NT2/D1 (cell line): ENCODE measurements at regions not wholly inside any gene's neighbourhood (a gene's known extent, or its start where the extent isn't known, plus 50 kb on each side); places are given as distances from the start of the nearest gene placed in this dataset.
"Not testable (repeated sequence)": the region's sequence is repeated elsewhere in the genome, so short reads cannot be mapped to it uniquely, and the experiment has no call there.

Experiments used
- DNase-seq: peaks from one replicate; pipeline ENCODE4 v3.0.0-alpha.2; 2011; ENCODE audit warnings: low read depth, low spot score
- H3K27me3 ChIP-seq: 2 replicates; pipeline ENCODE4 v1.6.0; 2011; ENCODE audit warnings: mild to moderate bottlenecking; ENCODE audit not compliant: insufficient read length, insufficient read depth
- H3K36me3 ChIP-seq: 2 replicates; pipeline ENCODE4 v1.6.1; 2011; ENCODE audit warnings: mild to moderate bottlenecking, low read length, mixed read lengths; ENCODE audit not compliant: insufficient read depth, insufficient read length
- H3K4me1 ChIP-seq: 2 replicates; pipeline ENCODE4 v1.5.1; 2011; ENCODE audit not compliant: insufficient read depth, insufficient read length
- H3K4me3 ChIP-seq: 2 replicates; pipeline ENCODE4 v1.5.1; 2011; ENCODE audit warnings: low read depth; ENCODE audit not compliant: insufficient read length
- H3K9ac ChIP-seq: 2 replicates; pipeline ENCODE4 v1.6.0; 2011; ENCODE audit warnings: low read depth; ENCODE audit not compliant: insufficient read length
- H3K9me3 ChIP-seq: 2 replicates; pipeline ENCODE4 v1.5.1; 2011; ENCODE audit warnings: mild to moderate bottlenecking, low read length; ENCODE audit not compliant: insufficient read depth
- SUZ12 ChIP-seq: IDR thresholded peaks from 2 replicates; pipeline ENCODE4 v1.6.1; 2011; ENCODE audit not compliant: insufficient read length, insufficient read depth; ENCODE audit errors: extremely low read depth
- YY1 ChIP-seq: IDR thresholded peaks from 2 replicates; pipeline ENCODE4 v1.6.1; 2011; ENCODE audit not compliant: insufficient read length, insufficient read depth
- ZNF274 ChIP-seq: IDR thresholded peaks from 2 replicates; pipeline ENCODE4 v1.6.1; 2011; ENCODE audit warnings: mild to moderate bottlenecking, low read depth, low read length

DNA sequence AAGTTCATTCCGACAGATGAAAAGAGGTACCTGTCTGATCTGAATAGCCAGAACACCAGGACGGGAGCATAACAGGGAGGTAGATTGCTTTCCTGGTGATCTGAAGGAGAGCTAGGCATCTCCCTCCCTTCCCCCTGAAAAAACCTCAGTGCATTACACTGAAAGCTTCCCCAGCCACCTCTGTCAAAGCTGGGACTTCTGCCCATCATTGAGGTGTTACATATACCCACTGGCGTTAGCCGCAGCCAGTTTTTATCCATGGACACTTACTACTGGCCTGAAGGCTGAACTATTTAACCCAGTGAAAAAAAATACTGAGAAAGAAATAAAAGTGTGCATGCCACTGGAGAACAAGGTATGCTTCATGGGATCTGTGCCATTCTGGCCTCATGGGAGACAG is 568.3 kb upstream of the ADAMTS5 start:
- no peak for DNase-seq
- no peak for TF ChIP-seq YY1
- no peak for TF ChIP-seq SUZ12
- TF ChIP-seq ZNF274 = no peak
- Histone ChIP-seq H3K27me3 (no peaks in the 10 kb centered on the region), H3K9me3 (no peaks in the 10 kb centered on the region), H3K4me1 (no peaks in the 10 kb centered on the region), H3K36me3 (no peaks in the 10 kb centered on the region), H3K9ac (no peak overlapping the region), H3K4me3 (no peak overlapping the region)

DNA sequence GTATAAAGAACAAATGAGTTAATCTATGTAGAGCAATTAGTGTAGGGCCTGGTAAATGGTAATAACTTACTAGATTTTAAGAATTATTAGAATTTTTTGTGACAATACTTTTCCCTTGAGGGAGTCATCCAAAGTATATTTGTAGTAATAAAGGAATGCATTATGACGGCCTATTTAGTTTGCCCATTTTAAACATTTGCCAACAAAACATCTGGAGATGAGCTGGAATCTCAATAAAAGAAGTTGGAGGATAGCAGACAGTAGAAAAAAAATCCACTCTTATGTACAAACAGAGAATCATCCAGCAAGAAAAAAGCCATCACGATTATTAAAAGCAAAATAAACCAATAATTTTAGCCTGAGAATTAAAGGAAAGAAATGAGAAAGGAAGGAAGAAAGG is 567.3 kb upstream of the ADAMTS5 start:
- Histone ChIP-seq H3K27me3 (no peaks in the 10 kb centered on the region), H3K36me3 (no peaks in the 10 kb centered on the region)
- TF ChIP-seq ZNF274 = no peak
- no peak for TF ChIP-seq SUZ12
- no peak for TF ChIP-seq YY1

GRCh38 chr21:27532076-27532475 is 565.2 kb upstream of the ADAMTS5 start:
- Histone ChIP-seq H3K36me3 (no peaks in the 10 kb centered on the region), H3K9me3 (no peaks in the 10 kb centered on the region), H3K4me3 (no peak overlapping the region), H3K4me1 (no peaks in the 10 kb centered on the region), H3K27me3 (no peaks in the 10 kb centered on the region), H3K9ac (no peak overlapping the region)
- TF ChIP-seq YY1 (no peak), ZNF274 (no peak), SUZ12 (no peak)
- no peak for DNase-seq

More for the DNA sequence above, 567.3 kb upstream of the ADAMTS5 start:
- Histone ChIP-seq H3K4me1 (no peaks in the 10 kb centered on the region), H3K9me3 (no peaks in the 10 kb centered on the region), H3K9ac (no peak overlapping the region), H3K4me3 (no peak overlapping the region)
- DNase-seq = no peak

GRCh38 chr21:27528697-27529096 is 561.8 kb upstream of the ADAMTS5 start:
- no peaks in the 10 kb centered on the region for H3K9me3 ChIP-seq
- H3K36me3 ChIP-seq = no peaks in the 10 kb centered on the region
- no peak for TF ChIP-seq ZNF274
- H3K9ac ChIP-seq = no peak overlapping the region
- H3K4me1 ChIP-seq = no peaks in the 10 kb centered on the region
- DNase-seq = no peak
- no peaks in the 10 kb centered on the region for H3K27me3 ChIP-seq
- no peak overlapping the region for H3K4me3 ChIP-seq

GRCh38 chr21:27526451-27526850 is 559.6 kb upstream of the ADAMTS5 start:
- no peak for DNase-seq
- Histone ChIP-seq H3K27me3 (no peaks in the 10 kb centered on the region), H3K4me1 (no peaks in the 10 kb centered on the region), H3K9me3 (no peaks in the 10 kb centered on the region), H3K36me3 (no peaks in the 10 kb centered on the region), H3K4me3 (no peak overlapping the region), H3K9ac (no peak overlapping the region)
- TF ChIP-seq YY1 (no peak), SUZ12 (no peak), ZNF274 (no peak)

DNA sequence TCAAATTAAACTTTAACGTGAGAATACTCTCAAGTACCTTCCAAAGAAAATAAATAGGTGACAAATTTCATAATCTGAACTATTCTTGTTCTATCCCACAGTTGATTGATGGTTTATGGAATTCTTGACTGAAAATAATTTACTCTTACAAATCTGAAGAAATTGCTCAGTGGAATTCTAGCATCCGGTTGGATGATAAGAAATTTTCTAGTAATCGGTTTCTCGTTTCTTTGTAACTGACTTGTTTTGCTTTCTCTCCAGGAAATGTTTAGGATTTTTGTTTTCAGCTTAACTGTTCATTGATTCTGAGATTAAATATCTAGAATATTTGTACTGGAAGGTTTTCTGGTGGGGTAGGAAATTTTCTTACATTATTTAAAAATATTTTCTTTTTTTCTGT is 558.9 kb upstream of the ADAMTS5 start:
- DNase-seq = no peak
- H3K27me3 ChIP-seq = no peaks in the 10 kb centered on the region
- H3K9ac ChIP-seq = no peak overlapping the region
- H3K9me3 ChIP-seq = no peaks in the 10 kb centered on the region
- H3K4me1 ChIP-seq = no peaks in the 10 kb centered on the region
- TF ChIP-seq YY1 (no peak), SUZ12 (no peak), ZNF274 (no peak)
- no peaks in the 10 kb centered on the region for H3K36me3 ChIP-seq
- no peak overlapping the region for H3K4me3 ChIP-seq

DNA sequence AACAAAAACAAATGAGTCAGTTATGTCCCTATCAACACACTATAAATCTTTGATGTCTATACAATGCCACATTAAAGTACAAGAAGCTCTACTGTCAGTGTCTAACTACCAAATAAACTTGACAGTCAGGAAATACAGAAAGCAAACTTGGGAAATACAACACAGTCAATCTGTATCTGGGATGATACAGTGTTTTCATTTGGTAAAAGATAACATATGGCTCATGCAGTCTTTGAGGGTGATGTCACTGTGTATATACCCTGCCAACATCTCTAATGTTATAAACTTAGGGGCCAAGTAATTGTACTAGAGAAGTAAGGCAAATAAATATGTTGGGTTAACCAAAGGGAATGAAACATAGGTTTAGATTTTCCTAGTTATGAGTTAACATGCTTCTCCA is 552.5 kb upstream of the ADAMTS5 start:
- TF ChIP-seq YY1 (no peak), ZNF274 (no peak), SUZ12 (no peak)
- DNase-seq = no peak
- no peaks in the 10 kb centered on the region for H3K4me1 ChIP-seq
- no peaks in the 10 kb centered on the region for H3K27me3 ChIP-seq
- H3K36me3 ChIP-seq = no peaks in the 10 kb centered on the region
- H3K4me3 ChIP-seq = no peak overlapping the region
- peaks cover 14% of the 10 kb centered on the region for H3K9me3 ChIP-seq
- no peak overlapping the region for H3K9ac ChIP-seq

DNA sequence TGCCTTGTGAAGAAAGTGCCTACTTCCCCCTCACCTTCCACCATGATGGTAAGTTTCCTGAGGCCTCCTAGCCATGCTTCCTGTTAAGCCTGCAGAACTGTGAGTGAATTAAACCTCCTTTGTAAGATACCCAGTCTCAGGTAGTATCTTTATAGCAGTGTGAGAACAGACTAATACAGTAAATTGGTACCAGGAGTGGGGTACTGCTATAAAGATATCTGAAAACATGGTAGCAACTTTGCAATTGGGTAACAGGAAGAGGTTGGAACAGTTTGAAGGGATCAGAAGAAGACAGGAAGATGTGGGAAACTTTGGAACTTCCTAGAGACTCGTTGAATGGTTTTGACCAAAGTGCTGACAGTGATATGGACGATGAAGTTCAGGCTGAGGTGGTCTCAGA is 550.3 kb upstream of the ADAMTS5 start:
- not testable (repeated sequence) for H3K27me3 ChIP-seq, DNase-seq, H3K36me3 ChIP-seq, H3K4me3 ChIP-seq, H3K9ac ChIP-seq, H3K4me1 ChIP-seq
- peaks cover 14% of the 10 kb centered on the region for H3K9me3 ChIP-seq
